ENCODE measurements at regions not wholly inside any gene's neighbourhood (a gene's known extent, or its start where the extent isn't known, plus 50 kb on each side); places are given as distances from the start of the nearest gene placed in this dataset.

DNA sequence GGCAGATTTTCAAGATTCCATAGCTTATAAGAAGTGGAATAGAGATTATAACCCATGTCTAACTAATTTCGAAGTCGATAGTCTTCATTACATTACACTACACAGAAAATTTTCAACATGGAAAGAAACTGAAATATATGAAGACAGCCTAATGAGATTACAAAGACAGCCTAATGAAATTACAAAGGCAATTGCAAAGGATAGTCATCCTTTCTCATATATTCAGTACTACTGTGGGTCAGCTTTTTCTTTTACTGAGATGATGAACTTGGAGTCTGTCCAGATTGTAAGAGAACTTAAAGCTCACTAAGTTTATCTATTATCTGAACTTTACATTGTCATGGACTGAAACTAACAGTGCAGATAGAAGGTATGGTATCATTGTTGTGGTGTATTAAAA is 304.4 kb upstream of the MBL2 start:
- no peak overlapping the region for H3K4me3 ChIP-seq (replicated peaks in 1 of 2; ENCODE audit: low read depth in 2 of 2, low read length in 2 of 2)
- no peak for DNase-seq (ENCODE audit: low read depth in 2 of 2)
- TF ChIP-seq, protein P1, sequence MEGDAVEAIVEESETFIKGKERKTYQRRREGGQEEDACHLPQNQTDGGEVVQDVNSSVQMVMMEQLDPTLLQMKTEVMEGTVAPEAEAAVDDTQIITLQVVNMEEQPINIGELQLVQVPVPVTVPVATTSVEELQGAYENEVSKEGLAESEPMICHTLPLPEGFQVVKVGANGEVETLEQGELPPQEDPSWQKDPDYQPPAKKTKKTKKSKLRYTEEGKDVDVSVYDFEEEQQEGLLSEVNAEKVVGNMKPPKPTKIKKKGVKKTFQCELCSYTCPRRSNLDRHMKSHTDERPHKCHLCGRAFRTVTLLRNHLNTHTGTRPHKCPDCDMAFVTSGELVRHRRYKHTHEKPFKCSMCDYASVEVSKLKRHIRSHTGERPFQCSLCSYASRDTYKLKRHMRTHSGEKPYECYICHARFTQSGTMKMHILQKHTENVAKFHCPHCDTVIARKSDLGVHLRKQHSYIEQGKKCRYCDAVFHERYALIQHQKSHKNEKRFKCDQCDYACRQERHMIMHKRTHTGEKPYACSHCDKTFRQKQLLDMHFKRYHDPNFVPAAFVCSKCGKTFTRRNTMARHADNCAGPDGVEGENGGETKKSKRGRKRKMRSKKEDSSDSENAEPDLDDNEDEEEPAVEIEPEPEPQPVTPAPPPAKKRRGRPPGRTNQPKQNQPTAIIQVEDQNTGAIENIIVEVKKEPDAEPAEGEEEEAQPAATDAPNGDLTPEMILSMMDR (IDR thresholded peaks at IDR 0.05; ENCODE audit: low read depth, low read length), result no peak

DNA sequence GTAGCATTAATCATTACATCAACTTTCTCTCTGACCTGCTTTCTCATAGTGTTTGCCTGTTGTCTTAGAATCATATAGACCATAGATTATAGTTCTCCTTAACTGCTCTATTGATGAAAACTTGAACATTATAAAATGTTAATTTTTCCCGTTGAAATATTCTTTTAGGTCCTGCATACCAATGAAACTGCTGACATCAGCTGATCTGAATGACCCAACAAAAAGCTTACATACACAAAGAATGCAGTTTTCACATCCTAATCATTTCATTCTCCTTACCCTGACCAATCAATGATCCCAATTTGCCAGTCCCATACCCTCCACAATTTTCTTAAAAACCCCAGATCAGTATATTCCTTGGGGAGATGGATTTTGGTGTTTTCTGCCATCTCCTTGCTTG is 302.9 kb upstream of the MBL2 start:
- no peak overlapping the region for H3K4me3 ChIP-seq (replicated peaks in 1 of 2; ENCODE audit: low read depth in 2 of 2, low read length in 2 of 2)
- DNase-seq (ENCODE audit: low read depth in 2 of 2), result no peak
- TF ChIP-seq, protein P1 (IDR thresholded peaks at IDR 0.05; ENCODE audit: low read depth, low read length), result no peak

DNA sequence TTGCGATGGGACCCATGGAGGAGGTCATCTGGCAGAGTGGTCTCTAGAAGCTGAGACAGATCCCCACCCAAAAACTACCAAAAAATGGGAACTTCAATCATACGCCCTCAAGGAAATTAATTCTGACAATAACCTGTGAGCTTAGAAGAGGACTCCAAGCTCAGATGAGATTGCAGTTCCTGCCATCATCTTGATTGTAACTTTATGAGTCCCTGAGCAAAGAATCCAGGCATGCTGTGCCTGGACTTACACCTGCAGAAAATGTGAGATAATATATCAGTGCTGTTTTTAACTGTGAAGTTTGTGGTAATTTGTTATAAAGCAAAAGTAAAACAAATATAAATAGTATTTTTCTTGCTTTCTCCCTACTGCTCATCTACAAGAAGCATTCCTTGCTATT is 299.6 kb upstream of the MBL2 start:
- DNase-seq (ENCODE audit: low read depth in 2 of 2), result no peak
- no peak overlapping the region for H3K4me3 ChIP-seq (replicated peaks in 1 of 2; ENCODE audit: low read depth in 2 of 2, low read length in 2 of 2)
- TF ChIP-seq, protein P1 (IDR thresholded peaks at IDR 0.05; ENCODE audit: low read depth, low read length), result no peak

DNA sequence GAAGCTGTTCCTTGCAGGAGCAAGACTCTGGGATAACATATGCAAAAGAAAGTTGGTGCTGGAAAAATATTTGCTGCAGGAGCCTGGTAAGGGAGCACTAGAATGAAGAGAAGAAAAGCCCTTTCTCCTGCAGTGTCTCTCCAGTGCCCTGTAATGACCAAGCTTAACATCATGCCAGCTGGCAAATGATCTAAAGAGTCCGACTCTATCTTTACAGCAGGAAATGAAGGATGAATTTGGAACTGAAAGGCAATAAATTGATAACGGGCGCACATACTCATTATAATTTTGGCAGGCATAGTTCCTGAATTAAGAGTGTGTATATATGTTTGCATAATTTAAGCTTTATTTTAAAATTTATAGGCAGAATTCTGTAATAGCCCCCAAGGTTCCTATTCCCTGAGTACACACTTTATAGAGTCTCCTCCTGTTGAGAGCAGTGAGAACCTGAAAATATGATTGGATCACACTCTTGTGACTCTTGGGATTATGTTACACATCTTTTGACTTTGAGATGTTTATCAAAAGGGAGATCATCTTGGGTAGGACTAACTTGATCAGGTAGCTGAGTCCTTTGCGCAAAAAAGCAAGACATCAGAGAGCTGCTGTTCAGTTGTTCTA is 299.0 kb upstream of the MBL2 start:
- TF ChIP-seq, protein P1 (IDR thresholded peaks at IDR 0.05; ENCODE audit: low read depth, low read length), result no peak
- no peak for DNase-seq (ENCODE audit: low read depth in 2 of 2)
- H3K4me3 ChIP-seq (replicated peaks in 1 of 2; ENCODE audit: low read depth in 2 of 2, low read length in 2 of 2), result no peak overlapping the region

DNA sequence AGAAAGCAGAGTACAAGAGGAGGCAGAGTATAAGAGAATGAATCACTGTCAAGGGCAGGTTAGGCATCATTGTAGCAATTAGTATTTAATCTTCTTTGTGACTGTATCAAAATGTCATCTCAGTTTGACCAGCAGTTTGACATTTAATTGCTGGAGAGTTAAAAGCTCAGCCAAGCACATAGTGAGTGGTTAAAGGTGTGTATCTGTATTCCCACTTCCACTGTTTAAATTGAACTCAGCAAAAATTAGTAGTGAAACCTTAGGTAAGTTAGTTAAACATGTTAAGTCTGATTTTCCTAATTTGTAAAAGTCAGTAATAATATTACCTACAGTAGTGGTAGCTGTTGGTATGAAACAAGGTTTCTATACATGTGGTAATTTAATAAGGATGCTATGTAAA is 296.4 kb upstream of the MBL2 start:
- no peak for DNase-seq (ENCODE audit: low read depth in 2 of 2)
- no peak overlapping the region for H3K4me3 ChIP-seq (replicated peaks in 1 of 2; ENCODE audit: low read depth in 2 of 2, low read length in 2 of 2)
- TF ChIP-seq, protein P1 (IDR thresholded peaks at IDR 0.05; ENCODE audit: low read depth, low read length), result no peak

DNA sequence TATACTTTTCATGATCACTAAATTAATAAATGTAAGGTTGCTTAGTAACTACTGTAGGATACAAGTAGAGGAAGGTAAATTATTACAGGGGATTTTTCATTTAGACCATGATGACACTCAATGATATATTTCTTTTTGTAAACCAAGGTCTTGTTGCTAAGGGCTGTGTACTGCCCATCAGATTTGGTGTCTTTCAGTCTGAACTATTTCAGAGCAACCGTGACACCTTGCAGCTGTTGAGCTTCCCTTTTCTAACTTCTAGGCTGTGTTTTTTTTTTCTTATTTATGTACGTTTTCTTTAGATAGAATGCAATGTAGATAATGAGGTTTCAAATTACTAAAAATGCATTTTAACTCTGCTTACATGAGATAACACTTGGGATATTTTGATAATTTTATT is 292.0 kb upstream of the MBL2 start:
- TF ChIP-seq, protein P1 (IDR thresholded peaks at IDR 0.05; ENCODE audit: low read depth, low read length), result no peak
- DNase-seq (ENCODE audit: low read depth in 2 of 2), result no peak
- H3K4me3 ChIP-seq (replicated peaks in 1 of 2; ENCODE audit: low read depth in 2 of 2, low read length in 2 of 2), result no peak overlapping the region

DNA sequence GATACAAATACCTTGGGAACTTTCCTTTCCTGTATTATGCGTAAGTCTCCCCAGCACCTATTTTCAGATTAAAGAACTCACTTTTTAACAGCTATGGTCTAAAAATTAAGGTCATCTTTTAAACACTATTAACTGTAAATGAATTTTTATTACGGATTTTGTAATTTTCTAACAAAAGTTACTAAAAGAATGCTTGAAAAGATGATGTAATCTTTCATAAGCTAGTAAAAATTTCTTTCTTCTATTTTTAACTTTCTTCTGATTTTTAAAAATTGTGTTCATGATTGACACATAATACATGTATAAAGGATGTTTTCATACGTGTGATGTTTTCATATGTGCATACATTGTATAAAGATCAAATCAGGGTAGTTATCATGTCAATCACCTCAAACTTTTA is 291.2 kb upstream of the MBL2 start:
- DNase-seq (ENCODE audit: low read depth in 2 of 2), result no peak
- no peak overlapping the region for H3K4me3 ChIP-seq (replicated peaks in 1 of 2; ENCODE audit: low read depth in 2 of 2, low read length in 2 of 2)
- TF ChIP-seq, protein P1 (IDR thresholded peaks at IDR 0.05; ENCODE audit: low read depth, low read length), result no peak

Data from cardiac fibroblast (primary cell).